ENCODE measurements at regions not wholly inside any gene's neighbourhood (a gene's known extent, or its start where the extent isn't known, plus 50 kb on each side); places are given as distances from the start of the nearest gene placed in this dataset.

GRCh38 chr5:171599411-171599810, 180.0 kb downstream of the FGF18 start:
- Histone ChIP-seq H3K36me3 (ENCODE audit: insufficient read depth, low read length, poor library complexity, severe bottlenecking) (no peaks in the 10 kb centered on the region), H3K9me3 (ENCODE audit: low read depth, low read length, poor library complexity, severe bottlenecking) (no peaks in the 10 kb centered on the region), H3K4me3 (ENCODE audit: low read depth, low read length, poor library complexity, severe bottlenecking) (no peak overlapping the region), H3K27ac (ENCODE audit: low read depth, low read length, poor library complexity, severe bottlenecking) (no peak overlapping the region), H3K27me3 (replicated peaks; ENCODE audit: insufficient read depth, low read depth, low read length, poor library complexity) (no peaks in the 10 kb centered on the region), H3K4me1 (ENCODE audit: insufficient read depth, low read length, poor library complexity, severe bottlenecking) (no peaks in the 10 kb centered on the region)
- ChIA-PET CTCF (no interaction called here), POLR2A (ENCODE audit: low non-redundant PET) (no interaction called here)
- no peak for DNase-seq (ENCODE audit: low spot score)
- intact Hi-C loops (cut with micrococcal nuclease; ENCODE audit: unreplicated experiment): no loop called here
- no TSS peak for BruUV-seq (replicated peaks)
- TF ChIP-seq EZH2 (IDR thresholded peaks at IDR 0.05; ENCODE audit: borderline replicate concordance, low read depth, low read length, poor library complexity, severe bottlenecking) (no peak), CTCF (conservative IDR thresholded peaks at IDR 0.05; ENCODE audit: low read depth, low read length) (no peak)

- ChIA-PET CTCF (no interaction called here), POLR2A (ENCODE audit: low non-redundant PET) (no interaction called here)
- H3K9me3 ChIP-seq (ENCODE audit: low read depth, low read length, poor library complexity, severe bottlenecking): no peaks in the 10 kb centered on the region
- no peak overlapping the region for H3K4me3 ChIP-seq (ENCODE audit: low read depth, low read length, poor library complexity, severe bottlenecking)
- H3K27ac ChIP-seq (ENCODE audit: low read depth, low read length, poor library complexity, severe bottlenecking): no peak overlapping the region
- H3K4me1 ChIP-seq (ENCODE audit: insufficient read depth, low read length, poor library complexity, severe bottlenecking): no peaks in the 10 kb centered on the region
- H3K36me3 ChIP-seq (ENCODE audit: insufficient read depth, low read length, poor library complexity, severe bottlenecking): no peaks in the 10 kb centered on the region
- no peak for TF ChIP-seq EZH2 (IDR thresholded peaks at IDR 0.05; ENCODE audit: borderline replicate concordance, low read depth, low read length, poor library complexity, severe bottlenecking)
- TF ChIP-seq CTCF (conservative IDR thresholded peaks at IDR 0.05; ENCODE audit: low read depth, low read length): no peak
- no peak for DNase-seq (ENCODE audit: low spot score)
- intact Hi-C loops (cut with micrococcal nuclease; ENCODE audit: unreplicated experiment): no loop called here
- H3K27me3 ChIP-seq (replicated peaks; ENCODE audit: insufficient read depth, low read depth, low read length, poor library complexity): no peaks in the 10 kb centered on the region
- no TSS peak for BruUV-seq (replicated peaks)
These were observed 180.6 kb downstream of the FGF18 start for GRCh38 chr5:171599957-171600612.

GRCh38 chr5:171600741-171601265, 181.4 kb downstream of the FGF18 start:
- Histone ChIP-seq H3K36me3 (ENCODE audit: insufficient read depth, low read length, poor library complexity, severe bottlenecking) (no peaks in the 10 kb centered on the region), H3K27me3 (replicated peaks; ENCODE audit: insufficient read depth, low read depth, low read length, poor library complexity) (no peaks in the 10 kb centered on the region), H3K27ac (ENCODE audit: low read depth, low read length, poor library complexity, severe bottlenecking) (no peak overlapping the region), H3K4me3 (ENCODE audit: low read depth, low read length, poor library complexity, severe bottlenecking) (no peak overlapping the region), H3K4me1 (ENCODE audit: insufficient read depth, low read length, poor library complexity, severe bottlenecking) (no peaks in the 10 kb centered on the region), H3K9me3 (ENCODE audit: low read depth, low read length, poor library complexity, severe bottlenecking) (no peaks in the 10 kb centered on the region)
- no TSS peak for BruUV-seq (replicated peaks)
- POLR2A ChIA-PET (ENCODE audit: low non-redundant PET): no interaction called here
- intact Hi-C loops (cut with micrococcal nuclease; ENCODE audit: unreplicated experiment): no loop called here
- TF ChIP-seq CTCF (conservative IDR thresholded peaks at IDR 0.05; ENCODE audit: low read depth, low read length) (no peak), EZH2 (IDR thresholded peaks at IDR 0.05; ENCODE audit: borderline replicate concordance, low read depth, low read length, poor library complexity, severe bottlenecking) (no peak)
- CTCF ChIA-PET: no interaction called here
- no peak for DNase-seq (ENCODE audit: low spot score)

Measured in A673 (cell line).